GOT3 (cell line): ENCODE measurements at regions not wholly inside any gene's neighbourhood (a gene's known extent, or its start where the extent isn't known, plus 50 kb on each side); places are given as distances from the start of the nearest gene placed in this dataset.
"Not testable (repeated sequence)": the region's sequence is repeated elsewhere in the genome, so short reads cannot be mapped to it uniquely, and the experiment has no call there.

ENCODE experiments used
- DNase-seq: peaks from one replicate; lab custom pipeline; 2025; ENCODE audit warnings: mixed read lengths; lab: John Stamatoyannopoulos, UW

- DNase-seq: no peak
Measured at GRCh38 chr2:49804111-49804510, 649.8 kb upstream of the FSHR start.

- DNase-seq: no peak
Measured at GRCh38 chr2:49801898-49802450, 647.7 kb upstream of the FSHR start.

GRCh38 chr2:49798570-49798969 is 644.3 kb upstream of the FSHR start:
- no peak for DNase-seq

GRCh38 chr2:49796266-49796665 is 642.0 kb upstream of the FSHR start:
- DNase-seq: no peak

- DNase-seq: no peak
Measured at GRCh38 chr2:49794396-49794795, 640.1 kb upstream of the FSHR start.

- no peak for DNase-seq
Measured at GRCh38 chr2:49788300-49788699, 634.0 kb upstream of the FSHR start.

- no peak for DNase-seq
Measured at GRCh38 chr2:49780949-49781348, 626.6 kb upstream of the FSHR start.

- DNase-seq: no peak
Measured at GRCh38 chr2:49772299-49772970, 618.1 kb upstream of the FSHR start.

GRCh38 chr2:49770919-49771318 is 616.6 kb upstream of the FSHR start:
- DNase-seq: no peak

GRCh38 chr2:49767316-49767715 is 613.0 kb upstream of the FSHR start:
- DNase-seq: no peak

GRCh38 chr2:49755777-49756176 is 601.5 kb upstream of the FSHR start:
- no peak for DNase-seq

GRCh38 chr2:49754381-49754780 is 600.1 kb upstream of the FSHR start:
- no peak for DNase-seq

GRCh38 chr2:49753344-49753985 is 599.1 kb upstream of the FSHR start:
- DNase-seq: no peak

GRCh38 chr2:49737606-49738005 is 583.3 kb upstream of the FSHR start:
- DNase-seq: no peak

GRCh38 chr2:49732924-49733323 is 578.6 kb upstream of the FSHR start:
- not testable (repeated sequence) for DNase-seq

- DNase-seq: no peak
Measured at GRCh38 chr2:49719241-49719640, 564.9 kb upstream of the FSHR start.

GRCh38 chr2:49715597-49715996 is 561.3 kb upstream of the FSHR start:
- DNase-seq: no peak

- DNase-seq: no peak
Measured at GRCh38 chr2:49714454-49714853, 560.1 kb upstream of the FSHR start.

GRCh38 chr2:49702740-49703139 is 548.4 kb upstream of the FSHR start:
- DNase-seq: no peak

GRCh38 chr2:49693961-49694360 is 539.6 kb upstream of the FSHR start:
- DNase-seq: no peak

GRCh38 chr2:49692022-49692421 is 537.7 kb upstream of the FSHR start:
- not testable (repeated sequence) for DNase-seq

GRCh38 chr2:49687918-49688317 is 533.6 kb upstream of the FSHR start:
- no peak for DNase-seq

- no peak for DNase-seq
Measured at GRCh38 chr2:49686897-49687442, 532.7 kb upstream of the FSHR start.
